ENCODE measurements at regions not wholly inside any gene's neighbourhood (a gene's known extent, or its start where the extent isn't known, plus 50 kb on each side); places are given as distances from the start of the nearest gene placed in this dataset.

- DNase-seq (ENCODE audit: low spot score in 2 of 2), result no peak
- intact Hi-C loops (cut with DNase I; ENCODE audit: low total_unique reads), result no loop called here
- H3K4me3 ChIP-seq (ENCODE audit: low read depth, poor library complexity, severe bottlenecking), result no peak overlapping the region
- TF ChIP-seq POLR2A (IDR thresholded peaks at IDR 0.05), result no peak
- TF ChIP-seq, protein P1, sequence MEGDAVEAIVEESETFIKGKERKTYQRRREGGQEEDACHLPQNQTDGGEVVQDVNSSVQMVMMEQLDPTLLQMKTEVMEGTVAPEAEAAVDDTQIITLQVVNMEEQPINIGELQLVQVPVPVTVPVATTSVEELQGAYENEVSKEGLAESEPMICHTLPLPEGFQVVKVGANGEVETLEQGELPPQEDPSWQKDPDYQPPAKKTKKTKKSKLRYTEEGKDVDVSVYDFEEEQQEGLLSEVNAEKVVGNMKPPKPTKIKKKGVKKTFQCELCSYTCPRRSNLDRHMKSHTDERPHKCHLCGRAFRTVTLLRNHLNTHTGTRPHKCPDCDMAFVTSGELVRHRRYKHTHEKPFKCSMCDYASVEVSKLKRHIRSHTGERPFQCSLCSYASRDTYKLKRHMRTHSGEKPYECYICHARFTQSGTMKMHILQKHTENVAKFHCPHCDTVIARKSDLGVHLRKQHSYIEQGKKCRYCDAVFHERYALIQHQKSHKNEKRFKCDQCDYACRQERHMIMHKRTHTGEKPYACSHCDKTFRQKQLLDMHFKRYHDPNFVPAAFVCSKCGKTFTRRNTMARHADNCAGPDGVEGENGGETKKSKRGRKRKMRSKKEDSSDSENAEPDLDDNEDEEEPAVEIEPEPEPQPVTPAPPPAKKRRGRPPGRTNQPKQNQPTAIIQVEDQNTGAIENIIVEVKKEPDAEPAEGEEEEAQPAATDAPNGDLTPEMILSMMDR (IDR thresholded peaks at IDR 0.05), result no peak
- WGBS, 2 donors, result 78 to 94% methylated on average over 2 of the region's 2 CpGs
Measured at GRCh38 chr7:42805601-42806000, 106.3 kb downstream of the C7orf25 start.

GRCh38 chr7:42794673-42795072, 117.2 kb downstream of the C7orf25 start:
- DNase-seq (ENCODE audit: low spot score in 2 of 2), result no peak
- no peak overlapping the region for H3K4me3 ChIP-seq (ENCODE audit: low read depth, poor library complexity, severe bottlenecking)
- TF ChIP-seq POLR2A (IDR thresholded peaks at IDR 0.05), result no peak
- TF ChIP-seq, protein P1 (IDR thresholded peaks at IDR 0.05), result no peak
- intact Hi-C loops (cut with DNase I; ENCODE audit: low total_unique reads), result no loop called here
- WGBS, 2 donors, result 96 to 98% methylated on average over 19 of the region's 19 CpGs

- TF ChIP-seq POLR2A (IDR thresholded peaks at IDR 0.05), result no peak
- TF ChIP-seq, protein P1 (IDR thresholded peaks at IDR 0.05), result no peak
- intact Hi-C loops (cut with DNase I; ENCODE audit: low total_unique reads), result no loop called here
- no peak overlapping the region for H3K4me3 ChIP-seq (ENCODE audit: low read depth, poor library complexity, severe bottlenecking)
- no peak for DNase-seq (ENCODE audit: low spot score in 2 of 2)
- WGBS, 2 donors, result 52 to 63% methylated on average over 3 of the region's 3 CpGs
Measured at GRCh38 chr7:42792841-42793240, 119.0 kb downstream of the C7orf25 start.

- DNase-seq (ENCODE audit: low spot score in 2 of 2), result no peak
- no peak for TF ChIP-seq POLR2A (IDR thresholded peaks at IDR 0.05)
- TF ChIP-seq, protein P1 (IDR thresholded peaks at IDR 0.05), result no peak
- H3K4me3 ChIP-seq (ENCODE audit: low read depth, poor library complexity, severe bottlenecking), result no peak overlapping the region
- intact Hi-C loops (cut with DNase I; ENCODE audit: low total_unique reads), result no loop called here
- WGBS, 2 donors, result 34 to 45% methylated on average over 1 of the region's 1 CpG
Measured at GRCh38 chr7:42790196-42790595, 121.7 kb downstream of the C7orf25 start.

DNA sequence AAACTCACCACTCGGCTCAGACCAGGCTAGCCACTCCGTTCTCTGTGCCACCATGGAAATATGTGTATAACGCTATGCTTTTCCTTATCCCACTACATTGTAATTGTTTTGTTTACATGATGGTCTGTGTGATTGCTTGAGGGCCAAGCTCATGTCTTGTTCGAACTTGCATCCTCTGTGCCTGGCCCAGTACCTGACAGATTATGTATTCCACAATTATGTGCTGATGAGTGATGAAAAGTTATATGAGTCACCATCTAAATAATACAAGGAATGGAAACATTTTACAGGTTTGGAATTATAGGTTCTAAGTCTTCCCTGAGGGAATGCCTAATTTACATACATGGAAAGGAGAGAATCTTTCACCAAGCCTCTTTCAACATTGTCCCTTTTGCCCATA, 137.4 kb downstream of the C7orf25 start:
- WGBS, 2 donors, result 55 to 60% methylated on average over 4 of the region's 4 CpGs
- DNase-seq (ENCODE audit: low spot score in 2 of 2), result no peak
- intact Hi-C loops (cut with DNase I; ENCODE audit: low total_unique reads), result no loop called here
- H3K4me3 ChIP-seq (ENCODE audit: low read depth, poor library complexity, severe bottlenecking), result no peak overlapping the region
- TF ChIP-seq, protein P1 (IDR thresholded peaks at IDR 0.05), result no peak

DNA sequence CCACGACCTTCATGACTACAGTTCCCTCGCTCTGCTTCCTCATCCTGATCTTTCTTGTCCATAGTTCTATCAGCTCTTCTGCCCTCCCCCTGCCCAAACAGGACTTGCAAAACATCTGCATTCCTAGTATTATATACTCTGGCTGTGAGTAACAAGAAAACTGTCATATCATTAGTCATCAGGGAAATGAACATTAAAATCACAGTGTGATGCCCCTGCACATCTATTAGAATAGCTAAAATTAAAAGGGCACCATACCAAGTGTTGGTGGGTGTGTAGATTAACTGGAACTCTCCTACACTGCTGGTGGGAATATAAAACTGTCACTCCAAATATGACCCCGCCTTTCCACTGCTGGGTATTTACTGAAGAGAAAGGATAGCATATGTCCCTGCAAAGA, 141.8 kb downstream of the C7orf25 start:
- intact Hi-C loops (cut with DNase I; ENCODE audit: low total_unique reads), result no loop called here
- TF ChIP-seq, protein P1 (IDR thresholded peaks at IDR 0.05), result no peak
- TF ChIP-seq POLR2A (IDR thresholded peaks at IDR 0.05), result no peak
- H3K4me3 ChIP-seq (ENCODE audit: low read depth, poor library complexity, severe bottlenecking), result no peak overlapping the region
- DNase-seq (ENCODE audit: low spot score in 2 of 2), result no peak
- WGBS, 2 donors, result 62 to 68% methylated on average over 3 of the region's 3 CpGs
